H1 (cell line): ENCODE measurements at regions not wholly inside any gene's neighbourhood (a gene's known extent, or its start where the extent isn't known, plus 50 kb on each side); places are given as distances from the start of the nearest gene placed in this dataset.

ENCODE experiments used
- BRCA1 ChIP-seq: IDR thresholded peaks from 2 replicates; pipeline ENCODE4 v1.6.1; 2012; ENCODE audit warnings: low read depth, low read length, improper control_type of control experiment
- NRF1 ChIP-seq: IDR thresholded peaks from 2 replicates; pipeline ENCODE4 v1.6.1; 2011; ENCODE audit warnings: mild to moderate bottlenecking, low read depth, low read length, improper control_type of control experiment

DNA sequence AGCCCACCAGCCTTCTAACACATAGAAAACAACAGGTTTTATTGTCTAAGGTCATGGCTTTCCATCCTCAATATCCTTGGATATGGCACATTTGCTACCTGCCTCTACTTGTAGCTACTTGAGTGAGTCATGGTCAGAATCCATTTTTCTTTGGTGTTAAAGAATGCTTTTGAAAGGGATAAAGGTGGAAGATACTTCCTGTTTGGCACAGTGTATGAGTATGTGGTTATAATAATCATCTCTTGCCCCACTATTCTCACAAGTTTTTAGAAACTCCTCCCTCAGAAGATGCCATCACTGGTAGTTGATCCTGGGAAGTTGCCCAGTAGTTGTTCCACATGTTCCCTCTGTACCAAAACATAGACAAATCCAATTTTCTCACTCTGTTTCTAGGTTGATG lies 508.6 kb upstream of the IL12A start (continued):
- no peak for TF ChIP-seq NRF1
- TF ChIP-seq BRCA1: no peak
